Smooth muscle cell (in vitro differentiated cells): ENCODE measurements at regions not wholly inside any gene's neighbourhood (a gene's known extent, or its start where the extent isn't known, plus 50 kb on each side); places are given as distances from the start of the nearest gene placed in this dataset.

Experiments
- DNase-seq: peaks from one replicate; lab custom pipeline; 2025; ENCODE audit not compliant: unreplicated experiment; lab: John Stamatoyannopoulos, UW
- H2AFZ ChIP-seq: fragments of 200-600 bp; sonication (generic); 2 replicates; pipeline ENCODE4 v1.6.0; 2016; ENCODE audit warnings: antibody characterized with exemption, low read depth, mild to moderate bottlenecking
- H3F3A ChIP-seq: fragments of 200-600 bp; sonication (generic); 2 replicates; pipeline ENCODE4 v1.6.0; 2017; ENCODE audit warnings: antibody characterized with exemption, low read depth
- H3K27ac ChIP-seq: fragments of 200-600 bp; sonication (generic); 2 replicates; pipeline ENCODE4 v1.5.1; 2016; ENCODE audit warnings: low read depth, mild to moderate bottlenecking
- H3K27me3 ChIP-seq: fragments of 200-600 bp; sonication (generic); 2 replicates; pipeline ENCODE4 v1.6.1; 2016; ENCODE audit warnings: low read depth, mild to moderate bottlenecking
- H3K36me3 ChIP-seq: fragments of 200-600 bp; sonication (generic); 2 replicates; pipeline ENCODE4 v1.5.1; 2016; ENCODE audit warnings: low read depth
- H3K4me1 ChIP-seq: fragments of 200-600 bp; sonication (generic); 2 replicates; pipeline ENCODE4 v1.5.1; 2016; ENCODE audit warnings: low read depth
- H3K4me2 ChIP-seq: fragments of 200-600 bp; sonication (generic); 2 replicates; pipeline ENCODE4 v1.6.0; 2016; ENCODE audit warnings: mild to moderate bottlenecking
- H3K4me3 ChIP-seq: fragments of 200-600 bp; sonication (generic); 2 replicates; pipeline ENCODE4 v1.5.1; 2016; ENCODE audit warnings: mild to moderate bottlenecking
- H3K79me2 ChIP-seq: fragments of 200-600 bp; sonication (generic); 2 replicates; pipeline ENCODE4 v1.6.0; 2016; ENCODE audit warnings: low read depth, mild to moderate bottlenecking
- H3K9ac ChIP-seq: fragments of 200-600 bp; sonication (generic); 2 replicates; pipeline ENCODE4 v1.6.0; 2016; ENCODE audit warnings: low read depth
- H3K9me3 ChIP-seq: fragments of 200-600 bp; sonication (generic); replicated peaks from 2 replicates; pipeline ENCODE4 v1.5.1; 2016; ENCODE audit warnings: low read depth
- H4K20me1 ChIP-seq: fragments of 200-600 bp; sonication (generic); 2 replicates; pipeline ENCODE4 v1.6.0; 2016; ENCODE audit warnings: low read depth
- WGBS: methylation state at CpG from one replicate; pipeline ENCODE4 v1.1.7; 2016; ENCODE audit warnings: low lambda C conversion rate; 5-methylcytosine and 5-hydroxymethylcytosine counted together
- TF ChIP-seq, protein P1 (sequence below): fragments of 200-600 bp; sonication (generic); IDR thresholded peaks from 2 replicates; pipeline ENCODE4 v1.5.1; 2017; ENCODE audit warnings: borderline replicate concordance, mild to moderate bottlenecking, antibody characterized with exemption; ENCODE audit not compliant: insufficient read depth, poor library complexity, severe bottlenecking

DNA sequence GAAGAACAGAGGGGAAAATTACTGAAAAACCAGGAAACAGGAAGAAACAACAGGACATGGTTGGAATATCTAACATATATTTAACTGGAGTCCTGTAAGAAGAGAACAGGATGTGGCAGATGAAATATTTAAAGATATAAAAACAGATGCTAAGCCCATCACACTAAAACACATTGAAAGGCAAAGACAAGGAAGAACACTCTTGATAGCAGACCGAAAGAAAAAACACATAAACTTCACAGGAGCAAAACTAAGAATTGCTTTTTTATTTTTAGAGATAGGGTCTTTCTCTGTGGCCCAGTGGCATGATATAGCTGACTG, 324.4 kb upstream of the ARRDC3 start:
- 43% methylated on average over 1 of the region's 1 CpG for WGBS
- no peaks in the 10 kb centered on the region for H3K27me3 ChIP-seq
- H3K4me1 ChIP-seq = no peaks in the 10 kb centered on the region
- H3K27ac ChIP-seq = no peak overlapping the region
- no peak for DNase-seq
- H4K20me1 ChIP-seq = no peaks in the 10 kb centered on the region
- TF ChIP-seq, protein P1, sequence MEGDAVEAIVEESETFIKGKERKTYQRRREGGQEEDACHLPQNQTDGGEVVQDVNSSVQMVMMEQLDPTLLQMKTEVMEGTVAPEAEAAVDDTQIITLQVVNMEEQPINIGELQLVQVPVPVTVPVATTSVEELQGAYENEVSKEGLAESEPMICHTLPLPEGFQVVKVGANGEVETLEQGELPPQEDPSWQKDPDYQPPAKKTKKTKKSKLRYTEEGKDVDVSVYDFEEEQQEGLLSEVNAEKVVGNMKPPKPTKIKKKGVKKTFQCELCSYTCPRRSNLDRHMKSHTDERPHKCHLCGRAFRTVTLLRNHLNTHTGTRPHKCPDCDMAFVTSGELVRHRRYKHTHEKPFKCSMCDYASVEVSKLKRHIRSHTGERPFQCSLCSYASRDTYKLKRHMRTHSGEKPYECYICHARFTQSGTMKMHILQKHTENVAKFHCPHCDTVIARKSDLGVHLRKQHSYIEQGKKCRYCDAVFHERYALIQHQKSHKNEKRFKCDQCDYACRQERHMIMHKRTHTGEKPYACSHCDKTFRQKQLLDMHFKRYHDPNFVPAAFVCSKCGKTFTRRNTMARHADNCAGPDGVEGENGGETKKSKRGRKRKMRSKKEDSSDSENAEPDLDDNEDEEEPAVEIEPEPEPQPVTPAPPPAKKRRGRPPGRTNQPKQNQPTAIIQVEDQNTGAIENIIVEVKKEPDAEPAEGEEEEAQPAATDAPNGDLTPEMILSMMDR = no peak
- H3K79me2 ChIP-seq = no peaks in the 10 kb centered on the region
- no peaks in the 10 kb centered on the region for H3K36me3 ChIP-seq
- no peak overlapping the region for H3K4me2 ChIP-seq
- no peak overlapping the region for H2AFZ ChIP-seq
- no peaks in the 10 kb centered on the region for H3K9me3 ChIP-seq
- H3F3A ChIP-seq = no peaks in the 10 kb centered on the region
- H3K4me3 ChIP-seq = no peak overlapping the region
- H3K9ac ChIP-seq = no peak overlapping the region

DNA sequence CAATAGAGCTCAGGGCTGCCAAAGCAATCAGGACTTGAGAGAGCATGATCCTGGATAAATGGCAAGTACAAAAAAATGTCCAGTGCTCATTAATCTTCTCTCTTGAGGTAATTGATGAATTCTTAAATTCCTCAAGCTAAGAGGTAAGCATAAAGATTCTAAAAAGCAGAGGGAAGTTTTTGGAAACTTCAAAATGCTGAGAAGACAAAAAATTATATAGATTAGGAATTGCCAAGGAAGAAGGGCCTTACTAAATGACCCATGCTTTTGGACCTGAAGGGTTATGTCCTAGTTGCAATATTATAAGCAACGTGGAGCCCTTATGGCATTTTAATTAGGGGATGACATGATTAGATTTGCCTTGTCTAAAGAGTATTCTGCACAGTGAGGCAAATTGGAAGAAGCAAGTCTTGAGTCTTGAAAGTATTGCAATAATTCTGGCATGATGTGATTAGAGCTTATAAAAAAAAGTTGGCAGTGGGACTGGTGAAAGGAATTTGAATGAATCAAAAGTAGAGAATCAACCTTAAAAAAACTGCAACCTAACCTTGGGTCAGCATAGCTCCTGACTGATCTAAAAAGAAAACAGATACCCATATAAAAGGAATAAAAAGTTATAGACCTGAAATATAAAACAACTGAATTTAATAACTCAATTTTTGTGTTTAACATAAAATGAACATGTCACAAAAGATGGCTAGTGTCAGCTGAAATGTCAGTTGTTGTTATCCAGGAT, 323.8 kb upstream of the ARRDC3 start:
- Histone ChIP-seq H3K4me1 (no peaks in the 10 kb centered on the region), H4K20me1 (no peaks in the 10 kb centered on the region), H3F3A (no peaks in the 10 kb centered on the region), H3K27ac (no peak overlapping the region), H2AFZ (no peak overlapping the region), H3K9me3 (no peaks in the 10 kb centered on the region), H3K79me2 (no peaks in the 10 kb centered on the region), H3K36me3 (no peaks in the 10 kb centered on the region), H3K27me3 (no peaks in the 10 kb centered on the region), H3K4me3 (no peak overlapping the region), H3K4me2 (no peak overlapping the region), H3K9ac (no peak overlapping the region)
- 79% methylated on average over 1 of the region's 1 CpG for WGBS
- TF ChIP-seq, protein P1 = no peak
- DNase-seq = no peak

DNA sequence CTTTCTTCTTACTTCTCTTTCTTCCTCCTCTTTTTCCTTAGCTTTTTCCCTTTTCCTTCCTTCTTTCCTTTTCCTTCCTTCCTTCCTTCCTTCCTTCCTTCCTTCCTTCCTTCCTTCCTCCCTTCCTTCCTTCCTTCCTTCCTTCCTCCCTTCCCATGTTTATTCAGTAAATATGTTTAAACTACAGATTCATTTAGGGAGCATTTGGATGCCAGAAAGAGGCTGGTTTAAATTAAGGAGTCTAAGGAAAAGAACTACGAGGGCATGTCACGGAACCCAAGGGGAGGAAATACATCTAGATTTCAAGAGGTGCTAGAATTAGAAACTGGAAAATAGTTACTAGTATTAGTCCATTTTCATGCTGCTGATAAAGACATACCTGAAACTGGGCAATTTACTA, 320.0 kb upstream of the ARRDC3 start:
- H3F3A ChIP-seq = no peaks in the 10 kb centered on the region
- WGBS = 96% methylated on average over 2 of the region's 2 CpGs
- H3K79me2 ChIP-seq = no peaks in the 10 kb centered on the region

More for the DNA sequence above, 320.0 kb upstream of the ARRDC3 start:
- Histone ChIP-seq H3K9me3 (no peaks in the 10 kb centered on the region), H3K27me3 (no peaks in the 10 kb centered on the region), H3K4me2 (no peak overlapping the region), H3K27ac (no peak overlapping the region), H3K4me3 (no peak overlapping the region), H2AFZ (no peak overlapping the region), H3K9ac (no peak overlapping the region), H3K4me1 (no peaks in the 10 kb centered on the region), H4K20me1 (no peaks in the 10 kb centered on the region), H3K36me3 (no peaks in the 10 kb centered on the region)
- TF ChIP-seq, protein P1 = no peak
- no peak for DNase-seq
